ENCODE measurements at regions not wholly inside any gene's neighbourhood (a gene's known extent, or its start where the extent isn't known, plus 50 kb on each side); places are given as distances from the start of the nearest gene placed in this dataset.
"Not testable (repeated sequence)": the region's sequence is repeated elsewhere in the genome, so short reads cannot be mapped to it uniquely, and the experiment has no call there.

- not testable (repeated sequence) for DNase-seq (ENCODE audit: low read depth in 1 of 2, low spot score in 1 of 2)
Measured at GRCh38 chr11:122401581-122401980, 253.9 kb upstream of the UBASH3B start.

DNA sequence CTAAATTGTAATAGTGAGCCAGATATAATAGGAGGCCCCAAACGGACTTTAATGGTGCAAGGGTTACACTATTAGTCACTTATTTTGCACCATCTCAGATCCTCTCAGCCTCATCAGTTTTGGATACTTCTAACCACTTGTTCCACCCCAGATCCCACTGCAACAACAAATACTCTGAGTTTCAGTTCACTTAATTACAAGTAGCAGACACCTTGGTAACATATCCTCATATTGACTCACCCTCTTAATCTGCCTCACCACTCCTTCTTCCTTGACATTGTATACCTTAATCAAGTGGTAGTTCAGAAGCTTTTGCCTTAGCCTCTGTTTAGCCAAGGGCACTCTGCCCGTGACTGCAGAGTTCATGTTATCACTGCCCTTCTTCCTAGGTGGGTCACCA is 256.1 kb upstream of the UBASH3B start:
- no peak for DNase-seq (ENCODE audit: low read depth in 1 of 2, low spot score in 1 of 2)

GRCh38 chr11:122398851-122399250 is 256.7 kb upstream of the UBASH3B start:
- DNase-seq (ENCODE audit: low read depth in 1 of 2, low spot score in 1 of 2), result no peak

- no peak for DNase-seq (ENCODE audit: low read depth in 1 of 2, low spot score in 1 of 2)
Measured at GRCh38 chr11:122398167-122398566, 257.4 kb upstream of the UBASH3B start.

DNA sequence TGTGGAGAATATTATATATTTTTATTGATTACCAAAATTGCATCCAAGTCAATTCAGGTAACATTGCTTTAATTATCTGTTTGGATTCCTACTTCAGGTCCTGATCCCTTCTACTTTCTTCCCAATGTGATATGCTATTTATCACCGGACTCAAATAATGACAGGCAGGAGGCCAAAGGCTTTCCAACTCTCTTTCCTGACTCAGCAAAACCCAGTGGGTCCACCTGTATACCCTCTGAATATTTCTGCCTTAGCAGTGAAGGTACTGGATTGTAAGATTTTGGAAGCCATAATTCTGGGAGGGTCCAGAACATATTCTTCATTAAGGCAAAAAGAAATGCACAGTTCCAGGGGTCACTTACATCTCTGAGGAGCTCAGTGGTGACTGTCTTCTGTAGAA is 260.2 kb upstream of the UBASH3B start:
- no peak for DNase-seq (ENCODE audit: low read depth in 1 of 2, low spot score in 1 of 2)

GRCh38 chr11:122394313-122394712 is 261.2 kb upstream of the UBASH3B start:
- no peak for DNase-seq (ENCODE audit: low read depth in 1 of 2, low spot score in 1 of 2)

- no peak for DNase-seq (ENCODE audit: low read depth in 1 of 2, low spot score in 1 of 2)
Measured at GRCh38 chr11:122393209-122393860, 262.2 kb upstream of the UBASH3B start.

DNA sequence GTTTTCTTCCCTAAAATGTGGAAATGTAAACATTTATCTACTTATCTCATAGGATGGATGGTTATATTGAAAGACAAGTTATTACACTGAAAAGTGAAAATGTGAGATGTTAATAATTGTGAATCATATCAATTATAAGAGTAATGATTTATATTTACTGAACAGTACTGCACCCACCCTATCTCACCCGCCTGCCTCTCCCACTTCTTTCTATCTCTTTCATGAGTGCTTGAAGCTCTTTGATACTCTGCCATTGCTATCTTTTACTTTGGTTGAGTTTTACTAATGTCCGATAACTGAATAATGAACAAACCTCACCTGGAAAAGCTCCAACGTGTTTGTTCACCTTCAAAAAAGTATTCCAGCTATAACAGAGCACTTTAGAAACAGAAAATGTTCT is 263.0 kb upstream of the UBASH3B start:
- DNase-seq (ENCODE audit: low read depth in 1 of 2, low spot score in 1 of 2), result no peak

DNA sequence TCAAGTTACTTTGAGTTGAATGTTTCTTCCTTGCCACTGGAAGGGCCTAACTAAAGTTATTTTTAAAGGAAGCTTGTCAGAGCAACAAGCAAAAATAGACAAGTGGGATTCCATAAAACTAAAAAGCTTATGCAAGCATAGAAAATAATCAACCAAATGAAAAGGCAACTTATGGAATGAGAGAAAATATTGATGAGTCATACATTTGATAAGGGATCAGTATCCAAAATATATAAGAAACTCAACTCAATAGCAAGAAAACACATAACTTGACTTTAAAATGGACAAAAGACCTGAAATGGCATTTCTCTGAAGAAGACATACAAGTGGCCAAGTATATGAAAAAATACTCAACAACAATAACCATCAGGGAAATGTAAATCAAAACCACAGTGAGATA is 264.5 kb upstream of the UBASH3B start:
- no peak for DNase-seq (ENCODE audit: low read depth in 1 of 2, low spot score in 1 of 2)

- no peak for DNase-seq (ENCODE audit: low read depth in 1 of 2, low spot score in 1 of 2)
Measured at GRCh38 chr11:122383186-122383585, 267.2 kb upstream of the BLID start.

DNA sequence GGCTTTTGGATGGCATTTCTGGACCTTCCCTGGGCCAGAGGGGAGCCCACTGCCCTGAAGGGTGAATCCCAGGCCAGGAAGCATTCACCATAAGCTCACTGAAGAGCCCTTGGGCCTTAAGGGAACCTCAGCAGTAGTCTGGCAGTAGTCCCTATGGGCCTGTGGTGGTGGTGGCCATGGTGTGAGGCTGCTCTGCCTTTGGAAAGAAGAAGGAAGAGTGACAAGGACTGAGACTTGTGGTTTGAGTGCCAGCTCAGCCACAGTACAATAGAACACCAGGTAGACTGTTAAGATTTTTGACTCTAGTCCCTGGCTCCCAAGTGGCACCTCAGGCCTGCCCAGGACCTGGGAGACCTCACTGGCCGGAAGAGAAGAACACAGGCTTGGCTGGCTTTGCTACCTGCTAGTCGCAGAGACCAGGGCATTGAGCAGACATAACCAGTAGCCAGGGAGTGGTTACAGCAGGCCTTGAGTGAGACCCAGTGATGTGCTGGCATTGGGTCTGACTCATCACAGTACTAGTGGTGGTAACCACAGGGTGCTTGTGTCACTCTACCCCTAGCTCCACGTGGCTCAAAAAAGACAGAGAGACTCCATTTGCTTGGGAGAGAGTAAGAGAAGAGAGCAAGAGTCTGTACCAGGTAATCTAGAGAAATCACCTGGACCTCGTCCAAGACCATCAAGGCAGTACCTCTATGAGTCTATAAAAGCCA is 259.8 kb upstream of the BLID start:
- no peak for DNase-seq (ENCODE audit: low read depth in 1 of 2, low spot score in 1 of 2)

DNA sequence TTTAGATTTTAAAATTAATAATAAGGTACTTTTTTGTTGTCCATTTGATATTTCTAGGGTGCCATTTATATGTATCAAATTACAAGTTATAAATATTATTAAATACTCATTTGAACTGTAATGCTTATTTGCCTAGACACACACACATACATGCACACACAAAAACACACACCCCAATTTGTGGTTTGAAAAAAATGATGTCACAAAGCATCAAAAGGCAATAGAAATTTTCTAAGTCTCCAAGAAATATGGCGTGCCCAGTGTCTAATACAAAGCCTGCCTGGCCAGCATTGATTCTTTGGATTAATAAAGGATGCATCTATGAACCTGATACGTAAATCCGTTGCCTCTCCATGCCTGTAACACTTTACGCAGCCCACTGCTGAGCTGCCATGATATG is 252.8 kb upstream of the BLID start:
- DNase-seq (ENCODE audit: low read depth in 1 of 2, low spot score in 1 of 2), result no peak

GRCh38 chr11:122367809-122368231 is 251.8 kb upstream of the BLID start:
- DNase-seq (ENCODE audit: low read depth in 1 of 2, low spot score in 1 of 2), result no peak

GRCh38 chr11:122365610-122366360 is 249.8 kb upstream of the BLID start:
- no peak for DNase-seq (ENCODE audit: low read depth in 1 of 2, low spot score in 1 of 2)

DNA sequence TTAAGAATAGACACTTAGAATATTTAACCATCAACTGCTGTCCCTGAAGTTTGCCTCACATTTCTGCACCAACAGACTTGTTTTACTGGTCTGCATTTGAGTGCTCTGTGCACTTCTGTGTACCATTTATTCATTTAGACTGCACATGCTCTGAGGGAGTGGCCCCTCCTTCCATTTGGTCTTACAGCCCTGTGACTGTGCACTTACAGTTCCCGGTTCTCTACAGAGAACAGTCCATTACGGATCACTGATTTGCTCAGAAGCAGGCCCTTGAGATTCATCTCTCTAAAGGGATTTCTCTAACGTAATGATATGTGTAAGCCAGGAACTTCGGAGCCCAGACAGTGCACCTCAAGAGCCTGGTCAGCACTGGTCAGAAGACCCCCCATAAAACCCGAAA is 247.3 kb upstream of the BLID start:
- no peak for DNase-seq (ENCODE audit: low read depth in 1 of 2, low spot score in 1 of 2)

GRCh38 chr11:122362381-122362780 is 246.4 kb upstream of the BLID start:
- no peak for DNase-seq (ENCODE audit: low read depth in 1 of 2, low spot score in 1 of 2)

DNA sequence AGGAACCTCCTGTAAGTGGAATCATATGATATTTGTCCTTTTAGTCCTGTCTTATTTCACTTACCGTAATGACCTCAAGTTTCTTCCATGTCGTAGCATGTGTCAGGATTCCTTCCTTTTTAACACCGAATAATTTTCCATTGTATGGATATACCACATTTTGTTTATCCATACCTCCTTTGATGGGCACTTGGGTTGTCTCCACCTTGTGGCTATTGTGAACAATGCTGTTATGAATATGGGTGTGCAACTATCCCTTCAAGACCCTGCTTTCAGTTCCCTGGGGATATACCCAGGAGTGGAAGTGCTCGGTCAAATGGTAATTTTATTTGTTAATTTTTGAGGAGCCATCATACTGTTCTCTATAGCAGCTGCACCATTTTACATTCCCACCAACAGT is 244.9 kb upstream of the BLID start:
- no peak for DNase-seq (ENCODE audit: low read depth in 1 of 2, low spot score in 1 of 2)

- DNase-seq (ENCODE audit: low read depth in 1 of 2, low spot score in 1 of 2), result no peak
Measured at GRCh38 chr11:122359081-122359571, 243.1 kb upstream of the BLID start.

- DNase-seq (ENCODE audit: low read depth in 1 of 2, low spot score in 1 of 2), result no peak
Measured at GRCh38 chr11:122358292-122358691, 242.3 kb upstream of the BLID start.

- DNase-seq (ENCODE audit: low read depth in 1 of 2, low spot score in 1 of 2), result no peak
Measured at GRCh38 chr11:122355968-122356367, 240.0 kb upstream of the BLID start.

- no peak for DNase-seq (ENCODE audit: low read depth in 1 of 2, low spot score in 1 of 2)
Measured at GRCh38 chr11:122354025-122354697, 238.1 kb upstream of the BLID start.

DNA sequence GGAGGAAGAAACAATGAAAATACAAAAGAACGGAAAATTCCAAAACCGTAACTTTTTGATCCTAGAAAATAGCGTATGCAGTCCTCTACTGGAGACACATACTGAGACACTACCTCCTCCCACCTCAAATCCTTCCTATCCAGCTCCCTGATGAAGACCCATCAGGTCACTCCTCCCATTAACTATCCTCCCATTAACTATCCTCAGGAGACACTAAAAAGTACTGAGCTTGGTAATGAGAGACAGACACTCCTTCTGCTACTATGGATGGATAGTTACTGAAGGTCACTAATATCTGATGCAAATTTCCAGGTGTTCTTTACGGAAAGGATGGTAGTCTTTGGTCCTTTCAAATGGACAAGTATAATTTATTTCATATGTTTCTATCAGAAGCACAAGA is 237.5 kb upstream of the BLID start:
- DNase-seq (ENCODE audit: low read depth in 1 of 2, low spot score in 1 of 2), result no peak

Data from stimulated activated CD4-positive, alpha-beta T cell treated with anti-CD3 and anti-CD28 coated beads, Interleukin-15, amount 100 ng/mL, for 1 hour (primary cell).